ENCODE measurements at regions not wholly inside any gene's neighbourhood (a gene's known extent, or its start where the extent isn't known, plus 50 kb on each side); places are given as distances from the start of the nearest gene placed in this dataset.

DNA sequence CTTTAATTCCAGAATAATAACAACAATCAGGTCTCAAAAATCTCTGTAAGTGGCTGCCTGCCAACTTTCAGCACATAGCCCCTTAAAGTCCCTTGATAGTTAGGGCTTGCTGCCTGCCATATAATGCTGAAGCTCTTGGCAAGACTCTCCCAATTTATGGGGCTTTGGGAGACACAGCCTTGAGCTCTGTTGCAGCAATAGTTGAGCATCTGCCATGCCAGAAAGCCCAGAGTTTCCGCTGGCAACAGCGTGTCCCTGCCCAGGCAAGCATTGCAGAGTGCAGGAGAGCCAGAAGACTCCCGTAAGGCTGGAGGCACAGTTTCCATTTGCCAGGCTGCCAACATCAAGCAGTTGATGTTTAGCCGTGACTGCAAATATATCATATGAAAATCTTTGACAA, 678.5 kb upstream of the NUDT12 start:
- intact Hi-C loops (cut with micrococcal nuclease; ENCODE audit: unreplicated experiment), result no loop called here
- TF ChIP-seq EZH2phosphoT487 (IDR thresholded peaks at IDR 0.05; ENCODE audit: borderline replicate concordance, low read depth, low read length) (no peak), CTCF (conservative IDR thresholded peaks at IDR 0.05; ENCODE audit: low read length) (no peak)
- no peak for DNase-seq (ENCODE audit: low spot score)
- Histone ChIP-seq H3K79me2 (ENCODE audit: insufficient read depth, low read depth, low read length) (no peaks in the 10 kb centered on the region), H3K4me2 (ENCODE audit: low read length) (no peak overlapping the region), H3K27ac (ENCODE audit: low read depth, low read length, poor library complexity, severe bottlenecking) (no peak overlapping the region), H2AFZ (ENCODE audit: low read length) (no peak overlapping the region), H3K36me3 (ENCODE audit: insufficient read depth, low read length) (no peaks in the 10 kb centered on the region), H3K4me3 (ENCODE audit: low read depth, low read length, poor library complexity, severe bottlenecking) (no peak overlapping the region), H3K9me3 (ENCODE audit: low read length) (no peaks in the 10 kb centered on the region), H4K20me1 (ENCODE audit: insufficient read depth, low read length) (no peaks in the 10 kb centered on the region), H3K9me2 (ENCODE audit: insufficient read depth, low read length) (no peaks in the 10 kb centered on the region), H3K4me1 (ENCODE audit: insufficient read depth, low read length, poor library complexity, severe bottlenecking) (no peaks in the 10 kb centered on the region)
- ChIA-PET POLR2A (no interaction called here), CTCF (ENCODE audit: unreplicated experiment) (no interaction called here)
- no TSS peak for BruUV-seq (replicated peaks)

DNA sequence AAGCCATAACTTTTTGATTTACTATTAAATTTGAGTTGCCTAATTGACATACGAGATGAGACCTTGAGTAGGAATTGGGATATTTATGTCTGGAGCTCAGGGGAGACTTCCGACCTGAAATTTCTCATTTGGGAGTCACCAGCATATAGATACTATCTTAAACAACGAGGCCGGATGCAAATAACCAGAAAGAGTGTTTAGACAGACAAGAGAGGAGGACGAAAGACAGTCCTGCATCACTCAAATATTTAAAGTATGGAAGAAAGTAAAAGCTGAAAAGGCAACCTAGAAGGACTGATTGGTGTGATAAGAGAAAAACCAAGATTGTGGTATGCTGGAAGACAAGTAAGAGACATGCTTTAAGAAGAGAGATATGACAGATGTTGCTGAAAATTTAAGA, 675.0 kb upstream of the NUDT12 start:
- TF ChIP-seq EZH2phosphoT487 (IDR thresholded peaks at IDR 0.05; ENCODE audit: borderline replicate concordance, low read depth, low read length) (no peak), CTCF (conservative IDR thresholded peaks at IDR 0.05; ENCODE audit: low read length) (no peak)
- no peaks in the 10 kb centered on the region for H3K79me2 ChIP-seq (ENCODE audit: insufficient read depth, low read depth, low read length)
- H3K4me3 ChIP-seq (ENCODE audit: low read depth, low read length, poor library complexity, severe bottlenecking), result no peak overlapping the region
- H4K20me1 ChIP-seq (ENCODE audit: insufficient read depth, low read length), result no peaks in the 10 kb centered on the region
- no peak for DNase-seq (ENCODE audit: low spot score)
- no peaks in the 10 kb centered on the region for H3K9me3 ChIP-seq (ENCODE audit: low read length)
- no peak overlapping the region for H2AFZ ChIP-seq (ENCODE audit: low read length)
- no peaks in the 10 kb centered on the region for H3K4me1 ChIP-seq (ENCODE audit: insufficient read depth, low read length, poor library complexity, severe bottlenecking)
- no peaks in the 10 kb centered on the region for H3K9me2 ChIP-seq (ENCODE audit: insufficient read depth, low read length)
- intact Hi-C loops (cut with micrococcal nuclease; ENCODE audit: unreplicated experiment), result no loop called here
- BruUV-seq (replicated peaks), result no TSS peak
- H3K36me3 ChIP-seq (ENCODE audit: insufficient read depth, low read length), result no peaks in the 10 kb centered on the region
- ChIA-PET POLR2A (interaction anchor here (0.6 kb wide), 1 partner anchor 19 kb away, joined by 3 read pairs; no protein-coding TSS in a partner anchor), CTCF (ENCODE audit: unreplicated experiment) (no interaction called here)
- H3K4me2 ChIP-seq (ENCODE audit: low read length), result no peak overlapping the region
- H3K27ac ChIP-seq (ENCODE audit: low read depth, low read length, poor library complexity, severe bottlenecking), result no peak overlapping the region

- intact Hi-C loops (cut with micrococcal nuclease; ENCODE audit: unreplicated experiment), result no loop called here
- POLR2A ChIA-PET, result no interaction called here
- BruUV-seq (replicated peaks), result no TSS peak
- H3K79me2 ChIP-seq (ENCODE audit: insufficient read depth, low read depth, low read length), result no peaks in the 10 kb centered on the region
- no peak overlapping the region for H3K4me3 ChIP-seq (ENCODE audit: low read depth, low read length, poor library complexity, severe bottlenecking)
- no peak for DNase-seq (ENCODE audit: low spot score)
- H2AFZ ChIP-seq (ENCODE audit: low read length), result no peak overlapping the region
- no peaks in the 10 kb centered on the region for H3K9me2 ChIP-seq (ENCODE audit: insufficient read depth, low read length)
- H3K27ac ChIP-seq (ENCODE audit: low read depth, low read length, poor library complexity, severe bottlenecking), result no peak overlapping the region
- no peaks in the 10 kb centered on the region for H3K36me3 ChIP-seq (ENCODE audit: insufficient read depth, low read length)
- no peaks in the 10 kb centered on the region for H3K9me3 ChIP-seq (ENCODE audit: low read length)
- no peak overlapping the region for H3K4me2 ChIP-seq (ENCODE audit: low read length)
- H3K4me1 ChIP-seq (ENCODE audit: insufficient read depth, low read length, poor library complexity, severe bottlenecking), result no peaks in the 10 kb centered on the region
- CTCF ChIA-PET (ENCODE audit: unreplicated experiment), result no interaction called here
- no peak for TF ChIP-seq EZH2phosphoT487 (IDR thresholded peaks at IDR 0.05; ENCODE audit: borderline replicate concordance, low read depth, low read length)
- H4K20me1 ChIP-seq (ENCODE audit: insufficient read depth, low read length), result no peaks in the 10 kb centered on the region
Observed at GRCh38 chr5:104223885-104224773, 661.5 kb upstream of the NUDT12 start.
